ENCODE measurements at regions not wholly inside any gene's neighbourhood (a gene's known extent, or its start where the extent isn't known, plus 50 kb on each side); places are given as distances from the start of the nearest gene placed in this dataset. TPM values are rescaled to one million over a fixed set of nuclear protein-coding genes. Genes with fewer than 3 reads are reported as not detected.

- peak overlapping the region; percentile 72 for H3K27ac ChIP-seq (ENCODE audit: low read depth, low read length)
- DNase-seq (ENCODE audit: low read depth in 4 of 6, low spot score in 6 of 6) = no peak
- 90% methylated on average over 2 of the region's 3 CpGs for WGBS (ENCODE audit: insufficient coverage)
Observed at GRCh38 chr1:91616712-91617111, 116.1 kb downstream of the CDC7 start.

GRCh38 chr1:91617285-91617765, 116.7 kb downstream of the CDC7 start:
- Histone ChIP-seq H3K27ac (ENCODE audit: low read depth, low read length) (peak overlapping the region; percentile 72), H3K4me1 (ENCODE audit: control insufficient read depth, insufficient read depth, low read length) (no peaks in the 10 kb centered on the region), H3K9me3 (ENCODE audit: control insufficient read depth, insufficient read depth, low read length) (no peaks in the 10 kb centered on the region), H3K4me3 (ENCODE audit: low read depth, low read length) (no peak overlapping the region), H3K36me3 (ENCODE audit: control insufficient read depth, insufficient read depth, low read length) (no peaks in the 10 kb centered on the region), H3K27me3 (ENCODE audit: control insufficient read depth, insufficient read depth, low read length) (no peaks in the 10 kb centered on the region)
- DNase-seq (ENCODE audit: low read depth in 4 of 6, low spot score in 6 of 6) = peak in 1 of 6 donors; percentile 70
- 41% methylated on average over 4 of the region's 5 CpGs for WGBS (ENCODE audit: insufficient coverage)

More at GRCh38 chr1:91616712-91617111, 116.1 kb downstream of the CDC7 start:
- Histone ChIP-seq H3K9me3 (ENCODE audit: control insufficient read depth, insufficient read depth, low read length) (no peaks in the 10 kb centered on the region), H3K36me3 (ENCODE audit: control insufficient read depth, insufficient read depth, low read length) (no peaks in the 10 kb centered on the region), H3K27me3 (ENCODE audit: control insufficient read depth, insufficient read depth, low read length) (no peaks in the 10 kb centered on the region), H3K4me3 (ENCODE audit: low read depth, low read length) (no peak overlapping the region), H3K4me1 (ENCODE audit: control insufficient read depth, insufficient read depth, low read length) (no peaks in the 10 kb centered on the region)

- no peaks in the 10 kb centered on the region for H3K27me3 ChIP-seq (ENCODE audit: control insufficient read depth, insufficient read depth, low read length)
- H3K4me3 ChIP-seq (ENCODE audit: low read depth, low read length) = no peak overlapping the region
- H3K4me1 ChIP-seq (ENCODE audit: control insufficient read depth, insufficient read depth, low read length) = no peaks in the 10 kb centered on the region
- no CpG with 5 or more reads among the region's 3 CpGs for WGBS (ENCODE audit: insufficient coverage)
- H3K9me3 ChIP-seq (ENCODE audit: control insufficient read depth, insufficient read depth, low read length) = peaks cover 2% of the 10 kb centered on the region
- DNase-seq (ENCODE audit: low read depth in 4 of 6, low spot score in 6 of 6) = peak in 2 of 6 donors; percentile 23 to 71
- H3K36me3 ChIP-seq (ENCODE audit: control insufficient read depth, insufficient read depth, low read length) = no peaks in the 10 kb centered on the region
- H3K27ac ChIP-seq (ENCODE audit: low read depth, low read length) = peak overlapping the region; percentile 52
Observed at GRCh38 chr1:91619881-91620280, 119.2 kb downstream of the CDC7 start.

- H3K27me3 ChIP-seq (ENCODE audit: control insufficient read depth, insufficient read depth, low read length) = no peaks in the 10 kb centered on the region
- H3K36me3 ChIP-seq (ENCODE audit: control insufficient read depth, insufficient read depth, low read length) = no peaks in the 10 kb centered on the region
- DNase-seq (ENCODE audit: low read depth in 4 of 6, low spot score in 6 of 6) = no peak
- no CpG with 5 or more reads among the region's 3 CpGs for WGBS (ENCODE audit: insufficient coverage)
- H3K4me1 ChIP-seq (ENCODE audit: control insufficient read depth, insufficient read depth, low read length) = no peaks in the 10 kb centered on the region
- peak overlapping the region; percentile 57 for H3K27ac ChIP-seq (ENCODE audit: low read depth, low read length)
- H3K9me3 ChIP-seq (ENCODE audit: control insufficient read depth, insufficient read depth, low read length) = peaks cover 2% of the 10 kb centered on the region
- H3K4me3 ChIP-seq (ENCODE audit: low read depth, low read length) = no peak overlapping the region
Observed at GRCh38 chr1:91621360-91621759, 120.7 kb downstream of the CDC7 start.

- Histone ChIP-seq H3K4me1 (ENCODE audit: control insufficient read depth, insufficient read depth, low read length) (no peaks in the 10 kb centered on the region), H3K27ac (ENCODE audit: low read depth, low read length) (peak overlapping the region; percentile 57), H3K9me3 (ENCODE audit: control insufficient read depth, insufficient read depth, low read length) (peaks cover 2% of the 10 kb centered on the region), H3K36me3 (ENCODE audit: control insufficient read depth, insufficient read depth, low read length) (no peaks in the 10 kb centered on the region), H3K27me3 (ENCODE audit: control insufficient read depth, insufficient read depth, low read length) (no peaks in the 10 kb centered on the region), H3K4me3 (ENCODE audit: low read depth, low read length) (no peak overlapping the region)
- DNase-seq (ENCODE audit: low read depth in 4 of 6, low spot score in 6 of 6) = peak in 1 of 6 donors; percentile 65
- WGBS (ENCODE audit: insufficient coverage) = 70% methylated on average over 1 of the region's 2 CpGs
Observed at GRCh38 chr1:91621907-91622306, 121.3 kb downstream of the CDC7 start.

- DNase-seq (ENCODE audit: low read depth in 4 of 6, low spot score in 6 of 6) = peak in 2 of 6 donors; percentile 19 to 84
- 46% methylated on average over 2 of the region's 3 CpGs for WGBS (ENCODE audit: insufficient coverage)
- Histone ChIP-seq H3K27me3 (ENCODE audit: control insufficient read depth, insufficient read depth, low read length) (no peaks in the 10 kb centered on the region), H3K9me3 (ENCODE audit: control insufficient read depth, insufficient read depth, low read length) (peaks cover 2% of the 10 kb centered on the region), H3K4me1 (ENCODE audit: control insufficient read depth, insufficient read depth, low read length) (no peaks in the 10 kb centered on the region), H3K36me3 (ENCODE audit: control insufficient read depth, insufficient read depth, low read length) (no peaks in the 10 kb centered on the region), H3K4me3 (ENCODE audit: low read depth, low read length) (no peak overlapping the region), H3K27ac (ENCODE audit: low read depth, low read length) (peak overlapping the region; percentile 48)
Observed at GRCh38 chr1:91622616-91623015, 122.0 kb downstream of the CDC7 start.

GRCh38 chr1:91623020-91623419, 122.4 kb downstream of the CDC7 start:
- Histone ChIP-seq H3K27me3 (ENCODE audit: control insufficient read depth, insufficient read depth, low read length) (no peaks in the 10 kb centered on the region), H3K4me1 (ENCODE audit: control insufficient read depth, insufficient read depth, low read length) (no peaks in the 10 kb centered on the region), H3K4me3 (ENCODE audit: low read depth, low read length) (no peak overlapping the region), H3K36me3 (ENCODE audit: control insufficient read depth, insufficient read depth, low read length) (no peaks in the 10 kb centered on the region), H3K9me3 (ENCODE audit: control insufficient read depth, insufficient read depth, low read length) (peaks cover 2% of the 10 kb centered on the region), H3K27ac (ENCODE audit: low read depth, low read length) (peak overlapping the region; percentile 48)
- 39% methylated on average over 2 of the region's 2 CpGs for WGBS (ENCODE audit: insufficient coverage)
- DNase-seq (ENCODE audit: low read depth in 4 of 6, low spot score in 6 of 6) = peak in 1 of 6 donors; percentile 13

- Histone ChIP-seq H3K27me3 (ENCODE audit: control insufficient read depth, insufficient read depth, low read length) (no peaks in the 10 kb centered on the region), H3K4me3 (ENCODE audit: low read depth, low read length) (no peak overlapping the region), H3K9me3 (ENCODE audit: control insufficient read depth, insufficient read depth, low read length) (peaks cover 2% of the 10 kb centered on the region), H3K4me1 (ENCODE audit: control insufficient read depth, insufficient read depth, low read length) (no peaks in the 10 kb centered on the region), H3K36me3 (ENCODE audit: control insufficient read depth, insufficient read depth, low read length) (no peaks in the 10 kb centered on the region), H3K27ac (ENCODE audit: low read depth, low read length) (no peak overlapping the region)
- DNase-seq (ENCODE audit: low read depth in 4 of 6, low spot score in 6 of 6) = no peak
- no CpG with 5 or more reads among the region's 4 CpGs for WGBS (ENCODE audit: insufficient coverage)
Observed at GRCh38 chr1:91624331-91624730, 123.7 kb downstream of the CDC7 start.

Small RNA genes lying in the stretch of these regions (small RNA-seq; reads per million reads assigned to genes)
- not detected for gene AL714022.1 (ENCODE audit: low replicate concordance)

Measured in spinal cord (tissue), 10 donors.